IMR-90 (cell line): ENCODE measurements at regions not wholly inside any gene's neighbourhood (a gene's known extent, or its start where the extent isn't known, plus 50 kb on each side); places are given as distances from the start of the nearest gene placed in this dataset.

Experiments used
- CEBPB ChIP-seq: IDR thresholded peaks from 2 replicates; pipeline ENCODE4 v1.6.1; 2012; ENCODE audit warnings: low read depth, low read length, improper control_type of control experiment
- FOS ChIP-seq: fragments of 150-350 bp; IDR thresholded peaks from 2 replicates; pipeline ENCODE4 v1.6.1; 2016; ENCODE audit warnings: low read depth, low read length
- MAZ ChIP-seq: IDR thresholded peaks from 2 replicates; pipeline ENCODE4 v1.6.1; 2012; ENCODE audit warnings: low read depth, mild to moderate bottlenecking, low read length, improper control_type of control experiment, moderate library complexity, borderline replicate concordance
- POLR2A ChIP-seq: IDR thresholded peaks from 2 replicates; pipeline ENCODE4 v1.6.1; 2012; ENCODE audit warnings: mild to moderate bottlenecking, low read depth, low read length
- SMC3 ChIP-seq: fragments of 150-350 bp; IDR thresholded peaks from 2 replicates; pipeline ENCODE4 v1.6.1; 2016; ENCODE audit warnings: low read depth, mild to moderate bottlenecking, antibody characterized with exemption, low read length, moderate library complexity
- TF ChIP-seq, protein P1 (sequence below): conservative IDR thresholded peaks from 2 replicates; pipeline ENCODE4 v1.5.1; 2012; ENCODE audit warnings: mild to moderate bottlenecking, low read depth, low read length, improper control_type of control experiment

DNA sequence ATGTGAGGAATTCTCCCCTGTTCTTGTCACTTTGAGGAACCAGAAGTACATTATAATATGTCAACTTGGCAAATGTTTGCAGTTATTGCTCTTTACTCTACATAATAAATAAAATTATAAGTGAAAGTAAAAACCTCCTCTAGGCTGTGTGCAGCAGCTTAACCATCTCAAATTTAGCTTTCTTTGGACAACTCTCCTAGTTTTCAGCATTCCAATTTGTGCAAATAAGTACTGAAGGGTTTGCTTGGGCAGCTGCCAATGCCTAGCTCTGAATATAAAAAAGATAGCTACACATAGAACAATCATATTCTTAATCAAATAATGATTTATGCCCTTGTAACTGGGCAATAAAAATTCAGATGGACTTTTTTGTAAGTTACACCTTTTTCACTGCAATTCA, 82.5 kb downstream of the GASK1B start:
- TF ChIP-seq, protein P1, sequence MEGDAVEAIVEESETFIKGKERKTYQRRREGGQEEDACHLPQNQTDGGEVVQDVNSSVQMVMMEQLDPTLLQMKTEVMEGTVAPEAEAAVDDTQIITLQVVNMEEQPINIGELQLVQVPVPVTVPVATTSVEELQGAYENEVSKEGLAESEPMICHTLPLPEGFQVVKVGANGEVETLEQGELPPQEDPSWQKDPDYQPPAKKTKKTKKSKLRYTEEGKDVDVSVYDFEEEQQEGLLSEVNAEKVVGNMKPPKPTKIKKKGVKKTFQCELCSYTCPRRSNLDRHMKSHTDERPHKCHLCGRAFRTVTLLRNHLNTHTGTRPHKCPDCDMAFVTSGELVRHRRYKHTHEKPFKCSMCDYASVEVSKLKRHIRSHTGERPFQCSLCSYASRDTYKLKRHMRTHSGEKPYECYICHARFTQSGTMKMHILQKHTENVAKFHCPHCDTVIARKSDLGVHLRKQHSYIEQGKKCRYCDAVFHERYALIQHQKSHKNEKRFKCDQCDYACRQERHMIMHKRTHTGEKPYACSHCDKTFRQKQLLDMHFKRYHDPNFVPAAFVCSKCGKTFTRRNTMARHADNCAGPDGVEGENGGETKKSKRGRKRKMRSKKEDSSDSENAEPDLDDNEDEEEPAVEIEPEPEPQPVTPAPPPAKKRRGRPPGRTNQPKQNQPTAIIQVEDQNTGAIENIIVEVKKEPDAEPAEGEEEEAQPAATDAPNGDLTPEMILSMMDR, result no peak
- TF ChIP-seq FOS (no peak), POLR2A (no peak), CEBPB (no peak), MAZ (no peak), SMC3 (no peak)
